DMS 273 (cell line): ENCODE measurements at regions not wholly inside any gene's neighbourhood (a gene's known extent, or its start where the extent isn't known, plus 50 kb on each side); places are given as distances from the start of the nearest gene placed in this dataset.
A peak's percentile ranks its signal among the peaks of the same experiment; 100 is the strongest.

Experiments used
- DNase-seq: peaks from one replicate; lab custom pipeline; 2025; ENCODE audit not compliant: unreplicated experiment; lab: John Stamatoyannopoulos, UW

DNA sequence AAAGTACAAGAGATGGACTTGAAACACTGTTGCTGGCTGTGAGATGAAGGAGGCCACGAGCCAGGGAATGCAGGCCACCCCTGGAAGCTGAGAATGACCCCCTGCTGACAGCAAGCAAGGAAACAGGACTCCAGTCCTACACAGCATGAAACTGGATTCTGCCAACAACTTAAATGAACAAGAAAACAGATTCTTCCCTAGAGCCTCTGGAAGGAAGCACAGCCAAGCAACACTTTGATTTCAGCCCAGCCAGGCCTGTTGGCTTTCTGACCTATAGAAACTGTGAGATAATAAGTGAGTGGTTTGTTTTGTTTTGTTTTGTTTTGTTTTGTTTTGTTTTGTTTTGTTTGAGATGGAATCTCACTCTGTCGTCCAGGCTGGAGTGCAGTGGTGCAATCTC, 105.3 kb upstream of the CACNA1A start:
- DNase-seq, result no peak

DNA sequence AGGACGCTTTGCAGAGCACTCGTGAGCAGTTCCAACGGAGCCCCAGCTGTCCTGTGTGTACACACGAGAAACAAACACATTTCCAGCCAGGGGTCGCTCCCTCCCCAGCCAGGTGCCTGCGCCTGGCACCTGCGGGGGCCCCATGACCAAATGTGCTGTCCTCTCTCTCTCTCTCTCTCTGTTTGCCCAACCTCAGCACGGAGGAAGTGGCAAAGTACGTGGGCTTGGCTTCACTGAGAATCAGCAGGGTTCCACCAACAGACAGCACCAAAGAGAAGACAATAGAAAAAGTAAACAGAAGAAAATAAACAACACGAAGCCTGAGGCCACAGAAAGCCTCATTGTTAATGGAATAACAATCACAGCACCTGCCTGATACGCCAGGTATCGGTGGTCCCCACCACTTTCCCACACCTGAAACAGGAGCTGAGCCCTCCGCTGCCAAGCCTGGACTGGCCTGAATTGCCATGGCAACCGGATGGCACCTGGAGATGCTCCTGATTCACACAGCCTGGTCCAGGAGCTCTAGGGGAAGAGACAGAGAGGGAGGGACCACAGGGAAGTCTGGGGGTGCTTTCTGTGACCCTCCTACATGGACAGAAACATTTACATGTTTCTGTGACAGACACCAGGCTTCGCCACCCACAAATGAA, 103.9 kb upstream of the CACNA1A start:
- peak; percentile 55 for DNase-seq

DNA sequence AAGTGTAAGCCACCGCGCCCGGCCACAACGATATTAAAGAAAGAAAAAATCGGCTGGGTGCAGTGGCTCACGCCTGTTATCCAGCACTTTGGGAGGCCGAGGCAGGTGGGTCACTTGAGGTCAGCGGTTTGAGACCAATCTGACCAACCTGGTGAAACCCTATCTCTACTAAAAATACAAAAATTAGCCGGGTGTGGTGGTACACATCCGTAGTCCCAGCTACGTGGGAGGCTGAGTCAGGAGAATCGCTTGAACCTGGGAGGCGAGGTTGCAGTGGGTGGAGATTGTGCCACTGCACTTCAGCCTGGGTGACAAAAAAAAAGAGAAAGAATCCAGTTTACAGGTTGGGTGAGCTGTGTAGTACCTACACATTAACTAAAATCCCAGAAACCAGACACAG, 99.9 kb upstream of the CACNA1A start:
- no peak for DNase-seq

DNA sequence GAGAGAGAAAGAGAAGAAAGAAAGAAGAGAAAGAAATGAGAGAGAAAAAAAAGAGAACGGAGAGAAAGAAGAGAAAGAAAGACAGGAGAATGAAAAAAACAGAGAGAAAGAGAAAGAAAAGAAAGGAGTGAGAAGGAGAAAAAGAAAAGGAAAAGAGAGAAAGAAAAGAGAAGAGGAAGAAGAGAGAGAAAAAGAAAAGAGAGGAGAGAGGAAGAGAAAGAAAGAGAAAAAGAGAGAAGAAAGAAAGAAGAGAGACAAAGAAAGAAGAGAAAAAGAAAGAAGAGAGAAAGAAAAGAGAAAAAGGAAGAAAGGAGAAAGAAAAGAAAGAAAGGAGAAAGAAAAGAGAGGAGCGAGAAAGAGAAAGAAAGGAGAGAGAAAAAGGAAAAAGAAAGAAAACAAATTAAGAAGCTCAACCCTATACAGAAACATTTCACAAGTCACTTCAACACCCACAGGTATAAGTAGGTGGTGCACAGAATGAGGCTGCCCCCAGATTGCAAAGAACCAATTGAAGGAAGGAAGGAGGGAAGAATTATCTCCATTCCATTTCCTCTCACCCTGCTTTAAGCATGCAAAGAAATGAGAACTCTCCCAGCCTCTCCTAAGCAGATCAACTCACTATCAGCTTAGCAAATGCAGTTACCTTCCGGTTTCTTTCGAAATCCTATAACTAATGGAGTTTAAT, 98.8 kb upstream of the CACNA1A start:
- no peak for DNase-seq

DNA sequence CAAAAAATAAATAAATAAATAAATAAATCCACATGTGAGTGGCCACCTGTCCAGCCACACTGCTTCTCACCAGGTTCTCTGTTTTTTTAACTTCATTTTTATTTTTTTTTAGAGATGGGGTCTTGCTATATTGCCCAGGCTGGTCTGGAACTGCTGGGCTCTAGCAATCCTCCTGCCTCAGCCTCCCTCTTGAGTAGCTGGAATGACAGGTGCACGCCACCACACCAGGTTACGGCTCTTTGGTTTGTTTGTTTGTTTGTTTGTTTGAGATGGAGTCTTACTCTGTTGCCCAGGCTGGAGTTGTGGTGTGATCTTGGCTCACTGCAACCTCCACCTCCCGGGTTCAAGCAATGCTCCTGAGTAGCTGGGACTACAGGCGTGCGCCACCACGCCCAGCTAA, 94.5 kb upstream of the CACNA1A start:
- DNase-seq, result no peak

DNA sequence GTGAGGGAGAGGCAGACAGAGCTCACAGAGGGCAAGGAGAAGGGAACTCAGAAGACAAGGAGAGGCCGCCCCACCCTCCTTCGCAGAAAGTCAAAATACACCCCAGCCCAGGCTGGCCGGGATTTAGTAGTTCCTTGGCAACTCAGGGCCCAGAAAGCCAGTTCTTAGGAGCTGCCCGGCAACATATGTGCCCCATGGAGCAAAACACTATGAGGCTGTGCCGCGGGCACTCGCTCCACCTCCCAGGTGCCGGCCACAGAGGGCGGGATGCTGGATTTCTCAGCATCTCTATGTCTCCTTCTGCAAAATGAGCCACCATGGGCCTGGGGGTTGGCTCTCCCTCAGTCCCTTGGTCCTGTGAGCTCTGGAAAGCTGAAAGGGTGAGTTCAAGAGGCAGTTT, 93.8 kb upstream of the CACNA1A start:
- peak; percentile 20 for DNase-seq

DNA sequence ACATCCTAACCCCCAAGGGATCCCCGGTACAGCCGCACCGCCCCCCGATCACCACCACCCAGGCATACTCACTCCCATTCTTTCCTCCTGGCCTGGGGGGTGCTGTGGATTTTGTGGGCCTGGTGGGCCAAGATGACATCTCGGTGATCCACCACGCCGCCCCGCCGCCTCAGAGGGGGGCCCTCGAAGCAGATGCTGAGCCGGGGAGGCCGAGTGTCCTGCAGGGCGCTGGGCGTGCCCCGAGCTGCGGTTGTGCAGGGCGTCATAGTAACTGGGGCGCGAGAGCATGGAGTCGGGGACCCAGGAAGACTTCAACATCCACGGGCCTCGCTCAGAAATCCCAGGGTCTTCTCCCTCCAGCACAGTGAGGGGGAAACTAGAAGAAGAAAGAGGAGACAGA, 93.4 kb upstream of the CACNA1A start:
- no peak for DNase-seq

DNA sequence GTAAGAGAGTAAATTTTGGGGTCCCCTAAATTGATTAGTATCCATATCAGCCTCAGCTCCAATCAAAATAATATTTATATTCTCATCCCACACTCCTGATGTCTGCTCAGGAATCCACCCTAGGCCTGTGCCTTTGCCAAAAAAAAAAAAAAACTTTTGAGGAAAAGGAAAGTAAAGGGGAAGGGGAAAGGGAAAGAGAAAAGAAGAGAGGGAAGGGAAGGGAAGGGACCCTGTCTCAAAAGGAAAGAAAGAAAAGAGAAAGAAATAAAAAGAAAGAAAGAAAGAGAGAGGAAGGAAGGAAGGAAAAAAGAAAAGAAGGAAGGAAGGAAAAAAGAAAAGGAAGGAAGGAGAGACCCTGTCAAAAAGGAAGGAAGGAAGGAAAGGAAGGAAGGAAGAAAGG, 91.8 kb upstream of the CACNA1A start:
- DNase-seq, result no peak

DNA sequence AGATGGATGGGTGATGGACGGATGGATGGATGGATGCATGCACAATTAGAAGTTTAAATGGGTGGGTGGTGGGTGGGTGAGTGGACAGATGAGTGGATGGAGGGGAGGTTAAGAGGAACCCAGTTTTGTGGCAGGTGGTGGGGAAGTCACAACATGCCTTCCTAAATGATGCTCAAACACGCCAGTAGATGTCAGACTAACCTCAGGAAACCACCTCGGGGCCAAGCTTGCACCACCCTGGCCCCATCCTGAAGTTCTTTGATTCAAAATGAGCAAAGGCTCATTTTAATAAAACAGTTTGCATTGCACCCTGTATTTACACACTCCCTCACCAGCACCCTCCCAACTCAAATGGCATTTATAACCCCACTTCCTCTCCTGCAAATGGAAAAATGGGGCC, 91.4 kb upstream of the CACNA1A start:
- peak; percentile 84 for DNase-seq

DNA sequence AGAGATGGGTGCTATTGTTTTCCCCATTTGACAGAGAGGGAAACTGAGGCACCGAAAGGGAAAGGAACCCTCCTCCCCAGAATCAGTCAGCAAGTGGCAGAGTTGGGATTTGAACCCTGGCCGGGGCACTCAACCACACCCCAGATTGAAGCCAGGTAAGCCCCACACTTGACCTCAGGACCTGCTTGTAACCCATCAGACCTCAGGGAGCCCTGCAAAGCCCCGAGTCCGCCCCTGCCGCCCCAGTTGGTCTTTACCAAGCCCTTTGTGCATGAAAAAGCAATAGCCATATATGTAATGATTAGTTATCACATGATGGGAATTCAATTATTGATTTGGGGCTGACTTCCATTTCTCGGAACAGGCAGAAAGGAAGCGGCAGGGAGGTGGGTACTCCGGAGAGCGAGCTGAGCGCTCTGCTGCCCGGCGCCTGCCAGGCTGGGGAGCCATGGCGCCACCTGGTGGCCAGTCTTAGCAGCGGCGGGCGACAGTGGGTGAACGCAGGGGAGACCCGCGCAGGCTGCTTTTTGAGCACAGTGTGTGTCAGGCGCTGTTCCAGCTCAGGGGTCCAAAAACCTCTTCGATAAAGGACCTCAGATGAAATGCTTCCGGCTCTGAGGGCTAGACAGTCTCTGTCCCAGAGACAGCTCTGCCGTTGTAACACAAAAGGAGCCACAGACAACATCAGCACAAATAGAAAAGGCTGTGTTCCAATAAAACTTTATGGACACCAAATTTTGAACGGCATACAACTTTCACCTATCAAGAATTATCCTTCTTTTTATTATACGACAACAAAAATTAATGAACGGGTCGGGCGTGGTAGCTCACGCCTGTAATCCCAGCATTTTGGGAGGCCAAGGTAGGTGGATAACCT, 82.9 kb upstream of the CACNA1A start:
- DNase-seq, result peak; percentile 91

DNA sequence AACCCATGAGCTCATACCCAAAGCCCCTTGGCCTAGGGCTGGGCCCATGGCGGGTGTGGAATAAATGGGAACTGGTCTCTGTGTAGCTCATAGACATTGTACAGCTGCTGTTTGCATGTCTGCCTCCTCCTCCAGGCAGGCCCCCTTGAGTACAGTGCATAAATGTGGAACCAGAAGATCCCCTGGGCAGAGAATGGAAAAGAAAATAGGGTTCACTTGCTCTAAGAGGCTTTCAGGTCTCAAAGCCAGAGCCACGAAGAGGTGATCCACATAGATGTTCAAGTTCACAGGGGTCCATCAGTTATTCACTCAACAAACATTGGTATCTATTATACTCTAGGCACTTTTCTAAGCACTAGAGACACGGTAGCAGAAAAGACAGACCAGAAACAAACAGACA, 79.2 kb upstream of the CACNA1A start:
- DNase-seq, result no peak

DNA sequence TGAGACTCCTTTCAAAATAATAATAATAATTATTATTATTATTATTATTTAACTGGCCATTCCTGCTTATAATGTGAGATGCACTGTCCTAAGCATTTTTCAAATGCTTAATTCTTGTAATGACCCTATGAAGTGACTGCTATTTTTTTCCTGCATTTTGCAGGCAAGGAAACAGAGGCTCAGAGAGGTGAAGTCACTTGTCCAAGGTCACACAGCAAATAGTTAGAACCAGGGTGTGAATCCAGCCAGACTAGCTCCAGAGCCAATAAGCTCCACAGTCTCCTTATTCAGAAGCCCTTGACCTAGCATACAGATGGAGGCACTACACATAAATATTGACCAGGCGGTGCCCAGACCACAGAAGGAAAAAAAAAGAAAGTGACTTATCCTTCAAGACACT, 77.5 kb upstream of the CACNA1A start:
- DNase-seq, result no peak

DNA sequence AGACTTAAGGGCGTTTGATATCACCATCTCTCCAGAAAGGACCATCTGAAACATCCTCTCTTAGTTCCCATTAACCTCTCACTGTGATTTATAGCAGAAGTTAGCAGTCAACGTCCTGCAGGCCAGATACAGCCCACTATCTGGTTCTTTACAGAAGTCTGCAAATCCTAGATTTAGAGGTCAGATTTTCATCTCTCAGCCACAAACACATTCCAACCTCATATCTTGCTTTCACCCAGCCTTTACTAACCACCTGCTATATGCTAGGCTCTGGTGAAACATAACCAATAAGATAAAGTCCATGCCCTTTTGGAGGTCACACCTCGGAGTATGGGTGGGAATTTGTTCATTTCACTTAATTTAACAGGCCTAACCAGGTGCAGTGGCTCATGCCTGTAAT, 76.8 kb upstream of the CACNA1A start:
- no peak for DNase-seq

DNA sequence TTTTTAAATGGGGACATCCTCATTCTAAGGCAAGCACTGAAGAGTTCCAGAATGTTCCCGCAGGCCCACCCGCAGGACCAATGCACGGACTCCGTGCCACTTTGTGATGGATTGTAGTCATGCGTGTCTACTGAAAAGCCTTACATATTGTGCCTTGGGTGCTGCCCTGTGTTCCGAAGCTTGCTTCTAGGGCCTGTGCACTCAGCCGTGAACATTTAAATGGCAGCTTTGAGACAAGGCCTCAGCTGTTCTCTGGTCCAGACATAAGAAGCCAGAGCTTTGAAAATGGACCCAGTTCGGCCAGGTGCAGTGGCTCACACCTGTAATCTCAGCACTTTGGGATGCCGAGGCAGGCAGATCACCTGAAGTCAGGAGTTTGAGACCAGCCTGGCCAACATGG, 75.3 kb upstream of the CACNA1A start:
- DNase-seq, result no peak

DNA sequence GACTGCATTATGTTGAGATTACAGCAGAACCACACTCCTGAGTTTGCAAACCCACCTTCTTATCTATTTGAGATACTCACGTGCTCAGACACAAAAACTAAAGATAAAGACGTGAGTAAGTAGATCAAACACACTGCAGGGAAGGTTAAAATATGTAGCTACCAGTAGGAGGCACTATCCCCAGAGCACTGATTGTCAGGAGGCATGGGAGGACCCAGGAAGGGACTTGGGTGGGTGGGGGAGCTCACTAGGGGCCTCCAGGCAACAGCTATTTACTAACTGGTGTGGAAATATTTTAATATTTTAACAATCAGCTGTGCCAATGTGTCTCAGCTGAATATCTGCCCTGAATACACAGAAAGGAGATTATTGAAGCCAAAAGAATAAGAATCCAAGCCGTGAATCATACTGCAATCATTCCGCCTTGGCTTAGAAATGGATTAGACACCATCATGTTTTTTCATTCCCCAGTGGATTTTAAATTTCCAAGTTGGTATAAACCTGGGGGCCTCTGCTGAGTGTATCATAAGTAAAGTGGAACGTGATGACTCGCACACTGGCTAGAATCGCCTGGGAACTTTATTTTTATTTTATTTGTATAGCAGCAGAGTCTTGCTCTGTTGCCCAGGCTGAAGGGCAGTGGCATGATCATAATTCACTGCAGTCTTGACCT, 73.2 kb upstream of the CACNA1A start:
- DNase-seq, result no peak

DNA sequence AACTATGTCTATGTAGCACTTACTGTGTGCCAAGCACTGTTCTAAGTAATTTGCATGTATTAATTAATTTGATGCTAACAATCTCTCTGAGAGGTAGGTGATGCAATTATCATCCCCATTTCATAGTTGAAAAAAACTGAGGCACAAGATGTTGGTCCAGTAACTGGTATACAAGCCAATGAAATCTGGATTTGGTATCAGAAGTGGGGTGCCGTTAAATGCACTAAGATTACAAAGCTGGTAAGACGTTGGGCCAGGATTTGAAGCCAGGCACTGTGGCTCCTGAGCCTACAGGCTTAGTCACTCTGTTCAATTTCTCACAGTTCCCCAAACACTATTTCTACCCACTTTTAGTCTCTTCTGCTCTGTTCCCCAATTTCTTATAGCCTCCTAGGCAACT, 70.4 kb upstream of the CACNA1A start:
- DNase-seq, result no peak

DNA sequence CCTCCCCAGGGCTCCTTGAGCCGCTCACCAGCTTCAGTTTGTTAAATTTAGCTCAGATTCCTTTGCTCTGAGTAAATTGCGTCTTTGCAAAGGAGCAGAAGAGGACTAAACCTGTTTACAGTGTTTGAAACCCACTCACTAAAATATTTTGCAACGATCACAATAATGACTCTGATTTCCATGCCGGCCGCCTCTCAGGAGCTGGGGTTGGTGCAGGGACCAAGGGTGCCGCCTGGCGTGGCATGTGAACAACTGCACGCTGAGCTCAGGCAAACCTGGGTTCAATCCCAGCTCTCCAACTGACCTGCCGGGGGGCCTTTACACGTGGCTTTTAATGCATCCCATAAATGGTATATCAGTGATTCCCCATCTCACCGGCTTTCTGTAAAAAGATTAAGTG, 68.7 kb upstream of the CACNA1A start:
- peak; percentile 53 for DNase-seq

DNA sequence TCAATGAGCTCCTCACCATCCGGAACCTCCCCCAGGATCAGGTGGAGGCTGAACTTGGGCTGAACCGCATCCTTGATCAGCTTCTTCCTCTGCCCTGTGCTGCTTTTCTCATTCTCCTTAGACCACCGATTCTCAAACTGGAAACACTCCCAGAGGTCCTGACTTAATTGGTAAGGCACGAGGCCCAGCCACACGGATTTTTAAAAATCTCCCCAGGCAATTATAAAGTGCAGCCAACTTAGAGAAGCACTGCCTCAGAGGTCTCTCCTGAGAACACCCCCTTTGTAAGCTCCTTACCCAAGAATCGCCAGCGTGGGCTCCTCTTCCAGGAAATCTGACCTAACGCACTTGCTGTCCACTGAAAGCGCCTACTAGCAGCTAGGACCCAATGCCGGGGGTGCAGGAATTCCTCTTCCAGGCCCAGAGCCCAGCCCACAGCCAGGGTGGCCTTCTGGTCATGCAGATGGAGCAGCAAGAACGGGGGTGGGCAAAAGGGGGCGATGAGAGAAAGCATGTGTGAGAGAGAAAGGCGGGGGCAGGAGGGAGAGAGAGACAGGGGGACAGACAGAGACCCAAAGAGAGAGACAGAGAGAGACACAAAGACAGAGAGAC, 66.9 kb upstream of the CACNA1A start:
- DNase-seq, result no peak

DNA sequence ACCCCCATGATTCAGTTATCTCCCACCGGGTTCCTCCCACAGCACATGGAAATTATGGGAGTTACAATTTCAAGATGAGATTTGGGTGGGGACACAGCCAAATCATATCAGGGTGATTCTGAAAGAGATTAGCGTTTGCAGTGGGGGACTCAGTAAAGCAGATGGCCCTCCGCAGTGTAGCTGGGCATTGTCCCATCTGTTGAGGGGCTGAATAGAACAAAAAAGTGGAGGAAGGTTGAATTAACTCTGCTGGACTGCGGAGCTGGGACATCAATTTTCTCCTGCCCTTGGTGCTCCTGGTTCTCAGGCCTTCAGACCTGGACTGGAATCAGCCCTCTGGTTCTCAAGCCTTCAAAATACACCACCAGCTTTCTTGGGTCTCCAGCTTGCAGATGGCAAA, 55.2 kb upstream of the CACNA1A start:
- no peak for DNase-seq

DNA sequence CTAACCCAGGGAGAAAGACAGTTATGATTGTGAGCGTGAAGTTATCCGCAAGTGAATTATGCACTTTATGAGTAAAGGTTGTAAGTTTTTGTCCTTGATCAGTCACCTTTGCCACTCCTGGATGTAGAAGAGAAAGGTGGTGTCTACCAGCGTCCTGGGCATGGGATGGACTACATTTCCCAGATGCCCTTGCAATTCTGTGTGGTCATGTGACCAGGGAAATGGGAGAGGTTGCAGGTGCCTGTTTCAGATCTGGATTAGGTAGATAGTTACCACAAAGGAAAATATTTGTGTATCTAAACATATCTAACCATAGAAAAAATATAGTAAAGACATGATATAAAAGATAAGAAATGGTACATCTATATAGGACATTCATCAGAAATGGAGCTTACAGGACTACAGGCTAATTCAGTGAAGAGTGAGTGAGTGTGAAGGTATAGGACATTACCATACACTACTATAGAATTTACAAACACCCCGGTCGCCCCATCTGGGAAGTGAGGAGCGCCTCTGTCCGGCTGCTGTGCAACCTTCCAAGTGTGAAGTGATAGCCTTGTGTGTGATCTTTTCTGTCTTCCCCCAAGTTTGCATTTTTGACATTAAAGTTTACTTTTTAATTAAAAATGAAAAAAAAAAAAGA, 51.6 kb upstream of the CACNA1A start:
- peak; percentile 27 for DNase-seq

DNA sequence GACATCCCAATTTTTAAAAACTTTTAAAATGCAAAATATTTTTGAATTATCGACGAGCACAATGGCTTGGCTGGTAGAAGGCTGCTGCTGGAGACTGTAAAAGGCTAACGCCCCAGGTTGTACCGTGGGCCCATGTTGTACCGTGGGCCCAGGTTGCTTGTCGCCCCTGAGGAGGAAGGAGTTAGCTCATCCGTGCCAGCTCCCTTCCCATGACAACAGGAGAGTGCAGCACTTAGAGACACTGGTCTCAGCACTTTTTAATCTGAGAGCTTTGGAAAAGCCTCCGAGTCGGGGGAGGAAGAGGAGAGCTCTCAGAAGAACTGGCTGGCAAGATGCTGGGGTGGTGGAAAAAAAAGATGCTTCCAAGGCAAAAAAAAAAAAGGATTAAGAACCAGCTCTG, 50.3 kb upstream of the CACNA1A start:
- no peak for DNase-seq
